Thyroid gland (tissue), 4 donors: ENCODE measurements at regions not wholly inside any gene's neighbourhood (a gene's known extent, or its start where the extent isn't known, plus 50 kb on each side); places are given as distances from the start of the nearest gene placed in this dataset.

Experiments
- CTCF ChIP-seq, 6 experiments: fragments of 200-600 bp in 3 of 6; fragments of 450-650 bp in 3 of 6; sonication (generic) in 3 of 6; IDR thresholded peaks; one replicate each; pipeline ENCODE4 v1.5.1; 2016 to 2019; ENCODE audit warnings: antibody characterized with exemption in 6 of 6, mild to moderate bottlenecking in 2 of 6, inconsistent platforms in 1 of 6, moderate library complexity in 1 of 6
- POLR2A ChIP-seq, 2 donors: fragments of 450-650 bp; IDR thresholded peaks; one replicate each; pipeline ENCODE4 v1.6.1; 2017; ENCODE audit warnings: antibody characterized with exemption in 2 of 2, mild to moderate bottlenecking in 2 of 2, moderate library complexity in 1 of 2

GRCh38 chr5:32989815-32990214, 278.7 kb downstream of the NPR3 start:
- TF ChIP-seq CTCF (IDR thresholded peaks at IDR 0.05): no peak
- no peak for TF ChIP-seq POLR2A (IDR thresholded peaks at IDR 0.05)
